ENCODE measurements at regions not wholly inside any gene's neighbourhood (a gene's known extent, or its start where the extent isn't known, plus 50 kb on each side); places are given as distances from the start of the nearest gene placed in this dataset.
"Not testable (repeated sequence)": the region's sequence is repeated elsewhere in the genome, so short reads cannot be mapped to it uniquely, and the experiment has no call there.

DNA sequence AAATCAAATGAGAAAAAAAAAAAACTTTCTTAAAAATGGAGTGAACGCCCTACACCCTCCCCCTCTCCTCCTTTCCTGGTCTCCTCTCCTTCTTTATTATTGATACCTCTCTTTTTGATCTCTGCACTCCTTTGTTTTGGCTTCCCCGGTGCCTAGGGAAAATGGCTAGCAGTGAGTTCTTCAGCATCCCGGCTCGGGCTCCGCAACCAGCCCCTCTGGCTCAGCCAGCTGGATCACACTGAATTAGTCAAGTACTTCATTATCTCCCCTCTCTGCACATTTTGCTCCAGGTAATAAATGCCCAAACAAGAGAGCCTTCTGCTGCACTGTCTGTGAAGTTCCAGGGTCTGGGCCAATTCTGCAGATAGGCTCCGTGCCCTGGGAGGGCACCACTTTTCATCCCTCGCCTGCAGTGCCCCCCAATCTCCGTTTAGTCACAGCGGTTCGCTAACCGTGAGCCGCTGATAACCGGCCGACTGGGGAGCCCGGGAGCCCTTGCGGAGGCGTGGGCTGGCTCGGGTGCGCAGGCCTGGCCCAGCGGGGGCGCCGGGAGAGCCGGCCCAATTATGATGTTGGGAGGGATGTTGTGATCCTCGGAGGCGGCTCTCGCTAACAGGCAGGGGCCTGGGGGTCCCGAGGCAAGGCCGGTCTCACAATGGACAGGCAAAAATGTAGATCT lies 301.9 kb downstream of the TFAP2A start:
- peak; percentile 25 for DNase-seq (ENCODE audit: low spot score)

DNA sequence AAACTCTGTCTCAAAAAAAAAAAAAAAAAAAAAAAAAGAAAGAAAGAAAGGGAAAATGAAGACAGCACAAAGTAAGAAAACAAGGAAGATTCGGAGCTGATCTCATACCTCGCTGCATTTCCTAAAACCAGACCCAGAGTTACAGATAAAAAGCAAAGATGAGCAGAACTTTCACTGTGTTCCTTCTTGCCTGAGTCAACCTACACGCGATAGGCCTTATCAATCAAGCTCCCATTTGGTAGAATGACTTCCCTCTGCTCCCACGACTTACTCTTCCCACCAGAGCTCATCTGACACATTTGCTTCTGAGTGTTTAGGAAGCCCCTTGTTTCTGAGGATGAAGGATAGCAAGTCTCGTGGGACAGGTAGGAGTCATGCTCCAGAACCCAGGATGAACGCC lies 302.9 kb downstream of the TFAP2A start:
- DNase-seq (ENCODE audit: low spot score), result no peak

DNA sequence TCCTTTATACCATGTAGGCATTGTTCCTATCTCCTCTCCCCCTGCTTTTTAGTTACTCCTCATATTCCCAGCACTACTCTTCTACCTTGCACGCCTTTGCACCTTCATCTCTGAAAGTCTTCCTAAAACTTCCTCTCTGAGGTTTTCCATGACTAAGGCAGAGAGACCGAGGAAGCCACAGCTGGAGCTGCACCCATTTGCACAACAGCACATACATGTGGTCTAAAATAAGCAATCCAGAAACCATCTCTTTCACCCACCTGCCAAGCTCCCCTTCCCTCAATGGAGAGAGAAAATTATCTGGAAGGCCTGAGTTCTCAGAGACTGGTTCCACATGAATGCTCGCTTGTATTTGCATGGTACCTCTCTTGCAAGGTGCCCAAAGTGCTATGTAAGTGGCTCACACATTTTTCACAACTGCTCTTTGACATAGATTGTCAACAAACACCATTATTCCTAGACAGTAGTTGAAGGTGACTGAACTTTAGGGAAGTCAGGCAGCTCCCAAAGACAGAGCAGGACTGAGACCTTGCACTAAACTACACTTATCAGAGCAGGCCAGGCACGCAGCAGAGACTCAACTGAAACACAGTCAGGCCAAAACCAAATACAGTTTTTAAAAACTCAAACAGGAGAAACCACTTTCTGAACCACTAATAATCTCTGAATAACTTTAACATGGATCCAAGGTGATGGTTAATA lies 313.2 kb downstream of the TFAP2A start:
- DNase-seq (ENCODE audit: low spot score), result no peak

DNA sequence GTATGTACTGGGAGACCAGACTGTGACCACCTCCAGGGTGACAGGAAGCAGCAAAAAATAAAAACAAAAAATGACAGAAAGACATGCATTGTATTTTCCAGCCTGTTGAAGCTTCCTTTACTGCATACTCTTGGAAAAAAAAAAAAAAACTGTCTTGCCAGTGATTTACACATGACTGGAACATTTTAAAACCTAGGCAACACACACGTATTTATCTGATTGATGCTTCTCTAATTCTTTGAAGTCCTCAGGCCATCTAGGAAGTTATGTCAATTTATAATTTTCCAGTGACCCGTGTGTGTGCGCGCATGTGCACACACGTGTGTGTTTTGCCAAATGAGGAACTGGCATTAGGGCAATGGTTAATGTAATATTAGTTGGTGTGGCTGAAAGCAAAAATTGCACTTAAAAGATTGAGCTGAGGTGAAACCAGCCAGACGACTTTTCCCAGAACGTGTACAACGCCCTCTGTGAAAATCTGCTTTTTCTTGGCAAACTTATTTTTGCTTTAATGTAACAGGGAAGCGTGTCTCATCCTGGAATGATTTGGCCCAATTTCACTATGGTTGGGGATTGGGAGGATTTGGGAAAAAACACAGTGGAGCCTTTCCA lies 315.2 kb downstream of the TFAP2A start:
- no peak for DNase-seq (ENCODE audit: low spot score)

DNA sequence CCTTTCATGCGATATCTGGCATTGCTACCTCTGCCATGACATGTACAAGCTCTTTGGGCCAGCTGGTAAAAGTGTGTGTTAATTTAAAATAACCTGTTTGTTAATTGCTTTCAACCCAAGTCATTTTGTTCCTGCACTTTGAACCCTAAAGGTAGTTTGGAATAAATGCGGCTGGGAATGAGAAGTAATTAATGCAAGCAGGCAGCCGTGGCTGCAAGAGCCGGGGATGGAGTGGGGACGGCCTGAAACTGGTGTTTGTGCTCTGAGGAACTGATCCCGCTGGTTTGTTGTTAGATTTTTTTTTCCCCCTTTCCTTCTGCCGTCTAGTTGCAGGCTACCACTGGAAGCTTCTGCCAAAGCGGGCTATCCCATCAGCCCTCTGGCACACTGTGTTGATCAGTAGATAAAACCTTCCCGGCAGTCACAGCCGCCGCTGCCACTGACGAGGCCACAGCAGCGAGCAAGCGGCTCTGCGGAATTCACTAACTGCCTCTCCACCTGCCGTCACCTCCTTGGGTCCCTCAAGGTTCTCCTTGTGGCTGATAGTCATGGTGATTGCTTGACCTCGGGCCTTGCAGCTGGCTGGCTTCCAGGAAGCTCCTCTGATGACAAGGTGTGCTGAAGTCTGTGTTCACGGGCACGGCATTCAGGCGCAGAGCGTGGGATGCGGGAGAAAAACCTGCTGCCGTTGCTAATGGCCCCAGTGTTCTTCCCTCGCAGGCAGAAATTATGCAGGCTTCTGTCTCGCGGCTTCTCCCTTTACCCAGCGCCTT lies 315.9 kb downstream of the TFAP2A start:
- DNase-seq (ENCODE audit: low spot score), result no peak

- no peak for DNase-seq (ENCODE audit: low spot score)
Observed at GRCh38 chr6:10093282-10093681, 321.6 kb downstream of the TFAP2A start.

DNA sequence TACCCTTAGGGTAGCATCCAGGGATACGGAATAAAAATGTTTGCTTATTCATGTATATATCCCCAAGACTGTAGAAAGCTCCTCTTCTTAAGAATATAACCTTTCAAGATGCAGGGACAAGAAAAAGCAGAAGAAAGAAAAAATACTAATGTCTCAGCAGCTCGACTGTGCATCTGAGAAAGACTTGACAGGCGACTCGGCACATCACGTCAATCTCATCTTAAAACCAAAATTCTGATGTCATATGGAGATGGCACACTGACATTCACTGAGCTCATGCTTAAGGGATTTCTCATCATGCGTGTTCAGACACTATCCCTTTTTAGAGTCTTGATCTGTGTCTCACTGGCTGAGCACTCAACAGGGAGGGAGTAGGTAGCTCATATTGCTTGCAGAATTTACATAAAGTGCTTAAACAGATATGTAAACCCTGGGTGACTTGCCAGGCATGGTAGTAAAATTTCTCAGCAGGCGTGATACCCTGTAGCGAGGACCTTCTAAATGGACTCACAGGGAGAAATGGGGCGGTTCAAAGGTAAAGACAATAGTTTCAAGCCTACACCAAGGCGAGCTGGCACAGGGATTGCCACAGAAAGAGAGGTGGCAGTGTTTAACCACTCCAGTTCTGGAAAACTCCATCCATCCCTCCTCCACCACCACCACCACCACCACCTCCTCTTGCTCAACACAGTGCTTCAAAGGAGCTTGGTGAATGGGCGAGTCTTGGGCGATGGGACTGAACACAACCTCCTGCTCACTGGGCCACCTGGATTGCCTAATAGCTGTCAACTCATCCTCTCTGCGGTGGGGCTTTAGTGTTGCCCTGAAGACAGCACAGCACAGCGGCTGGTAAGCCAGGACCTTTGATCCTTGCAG lies 330.5 kb downstream of the TFAP2A start:
- no peak for DNase-seq (ENCODE audit: low spot score)

DNA sequence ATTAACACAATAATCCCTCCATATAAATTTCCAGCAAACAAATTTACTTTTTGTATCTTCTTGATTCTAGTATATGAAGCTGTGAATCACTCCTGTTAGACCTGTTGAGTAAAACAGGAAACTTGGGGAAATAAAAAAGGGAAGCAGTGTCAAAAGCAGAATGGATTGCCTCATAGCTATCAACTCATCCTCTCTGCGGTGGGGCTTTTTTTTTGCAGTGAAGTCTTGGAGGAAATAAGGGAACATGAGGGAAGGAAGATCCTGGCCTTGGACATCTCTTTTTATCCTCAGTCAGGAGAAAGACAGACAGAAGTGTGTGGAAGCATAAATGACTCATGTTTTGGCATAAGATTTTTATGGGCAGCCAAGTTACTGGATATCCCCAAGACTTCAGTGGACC lies 332.5 kb downstream of the TFAP2A start:
- DNase-seq (ENCODE audit: low spot score), result no peak

DNA sequence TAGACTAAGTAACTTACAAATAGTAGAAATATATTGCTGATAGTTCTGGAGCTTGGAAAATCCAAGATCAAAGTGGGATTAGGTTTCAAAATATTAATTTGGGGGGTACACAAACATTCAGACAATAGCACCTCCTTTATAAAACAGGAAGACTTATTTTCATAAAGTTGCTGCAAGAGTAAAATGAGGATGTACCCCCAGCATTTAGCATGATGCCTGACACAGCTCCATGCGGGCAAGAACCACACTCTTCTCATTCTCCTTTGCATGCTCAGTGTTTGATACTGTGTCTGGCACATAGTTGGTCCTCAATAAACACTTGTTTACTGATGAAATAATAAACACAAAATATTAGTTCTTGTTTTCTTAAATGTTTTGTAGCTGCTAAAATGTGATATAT lies 332.9 kb downstream of the TFAP2A start:
- DNase-seq (ENCODE audit: low spot score), result no peak

- no peak for DNase-seq (ENCODE audit: low spot score)
Observed at GRCh38 chr6:10081075-10081474, 333.8 kb downstream of the TFAP2A start.

DNA sequence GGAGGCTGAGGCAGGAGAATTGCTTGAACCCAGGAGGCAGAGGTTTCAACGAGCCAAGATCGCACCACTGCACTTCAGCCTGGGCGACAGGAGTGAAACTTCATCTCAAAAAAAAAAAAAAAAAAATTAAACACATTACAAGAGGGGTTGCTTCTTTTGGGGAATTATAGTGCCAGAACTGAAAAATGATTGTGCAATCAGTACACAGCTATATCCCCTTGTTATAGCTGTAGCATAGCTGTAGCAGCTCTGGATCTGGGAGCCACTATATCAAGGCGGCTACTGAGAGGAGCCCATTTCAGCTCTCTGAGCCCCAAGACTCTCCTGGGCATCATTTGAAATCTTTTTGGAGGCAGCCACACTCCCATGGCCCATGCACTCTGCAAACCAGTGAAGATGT lies 334.3 kb downstream of the TFAP2A start:
- DNase-seq (ENCODE audit: low spot score), result no peak

DNA sequence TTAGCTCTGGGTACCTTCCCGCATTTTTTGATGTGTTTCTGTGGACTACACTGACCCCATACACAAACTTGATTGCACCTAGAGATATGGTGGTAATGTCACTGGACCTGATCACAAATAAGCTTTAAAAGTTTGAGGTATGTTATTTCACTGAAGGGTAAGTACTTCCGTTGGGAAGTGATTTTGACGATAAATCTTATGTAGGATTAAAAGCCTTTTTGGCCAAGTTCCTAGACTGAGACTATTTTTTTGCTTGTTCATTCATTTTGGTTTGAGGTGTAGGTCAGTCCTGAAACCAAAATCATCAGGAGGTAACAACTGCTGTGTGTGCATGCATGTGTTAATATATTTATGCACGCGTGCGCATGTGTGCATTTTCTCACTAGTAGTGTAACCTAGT lies 336.3 kb downstream of the TFAP2A start:
- no peak for DNase-seq (ENCODE audit: low spot score)

DNA sequence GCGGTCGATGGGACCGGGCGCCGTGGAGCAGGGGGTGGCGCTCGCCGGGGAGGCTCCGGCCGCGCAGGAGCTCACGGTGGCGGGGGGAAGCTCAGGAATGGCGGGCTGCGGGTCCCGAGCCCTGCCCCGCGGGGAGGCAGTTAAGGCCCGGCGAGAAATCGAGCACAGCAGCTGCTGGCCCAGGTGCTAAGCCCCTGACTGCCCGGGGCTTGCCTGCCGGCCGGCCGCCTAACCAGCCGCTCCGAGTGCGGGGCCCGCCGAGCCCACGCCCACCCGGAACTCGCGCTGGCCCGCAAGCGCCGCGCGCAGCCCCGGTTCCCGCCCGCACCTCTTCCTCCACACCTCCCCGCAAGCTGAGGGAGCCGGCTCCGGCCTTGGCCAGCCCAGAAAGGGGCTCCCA lies 340.1 kb downstream of the TFAP2A start:
- not testable (repeated sequence) for DNase-seq (ENCODE audit: low spot score)

DNA sequence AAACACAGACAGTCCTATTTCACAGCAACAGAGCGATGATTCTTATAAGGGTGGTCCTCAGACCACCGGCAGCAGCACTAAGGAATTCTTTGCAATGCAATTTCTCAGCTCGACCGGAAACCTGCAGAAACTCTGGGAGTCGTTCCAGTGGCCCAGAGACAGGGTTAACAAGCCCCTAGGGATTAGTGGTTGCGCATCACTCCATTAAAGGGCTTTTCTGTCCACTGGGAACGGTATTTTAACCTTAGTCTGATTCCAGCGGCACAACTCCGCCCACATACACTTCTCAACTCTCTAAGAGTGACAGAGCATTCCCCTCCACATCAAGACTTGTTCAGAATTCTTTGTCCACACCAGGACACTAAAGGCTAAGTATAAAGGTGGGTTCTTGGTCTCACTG lies 341.5 kb downstream of the TFAP2A start:
- no peak for DNase-seq (ENCODE audit: low spot score)

DNA sequence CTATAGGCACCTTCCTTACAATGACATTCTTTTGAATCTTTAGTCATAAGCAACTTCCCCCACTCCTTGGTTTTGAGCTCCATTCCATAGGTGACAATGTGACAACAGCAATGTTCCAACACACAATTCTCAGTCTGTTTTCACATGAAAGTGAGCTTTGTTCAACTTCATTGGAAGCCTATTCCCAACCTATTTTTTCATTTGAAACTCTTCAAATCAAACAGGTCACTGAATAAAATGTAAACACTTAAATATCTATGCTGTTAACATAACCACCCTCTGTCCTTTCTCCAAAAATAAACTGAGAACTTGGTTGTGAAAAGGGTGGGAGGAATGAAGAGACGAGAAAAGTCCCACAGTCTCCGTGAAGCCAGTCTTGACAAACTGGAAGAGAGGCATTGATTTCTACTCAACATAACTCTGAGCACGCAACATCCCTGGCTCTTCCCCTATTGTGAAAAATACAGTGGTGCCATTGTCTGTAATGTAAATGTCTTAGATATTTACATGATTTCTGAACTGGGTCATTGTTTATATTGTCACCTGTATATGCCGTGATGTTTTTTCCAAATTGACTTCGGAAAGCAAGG lies 343.1 kb downstream of the TFAP2A start:
- no peak for DNase-seq (ENCODE audit: low spot score)

DNA sequence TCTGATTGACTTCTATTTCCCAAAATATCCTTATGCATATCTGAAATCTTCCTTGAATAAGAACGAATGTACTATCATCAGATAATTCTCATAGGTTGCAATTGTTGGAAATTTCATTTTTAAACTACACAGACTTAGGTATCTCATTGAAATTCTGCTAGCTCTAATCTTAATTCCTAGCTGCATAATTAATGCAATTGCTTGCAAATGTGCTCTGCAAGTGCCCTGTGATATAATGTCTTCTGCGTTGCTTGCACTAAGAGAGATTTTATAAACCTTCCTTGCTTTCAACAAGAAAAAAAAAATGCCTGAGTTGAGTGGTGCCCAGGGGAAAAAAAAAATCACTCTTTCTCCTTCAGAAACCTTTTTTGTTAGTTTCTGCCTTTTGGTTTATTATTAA lies 354.9 kb downstream of the TFAP2A start:
- no peak for DNase-seq (ENCODE audit: low spot score)

DNA sequence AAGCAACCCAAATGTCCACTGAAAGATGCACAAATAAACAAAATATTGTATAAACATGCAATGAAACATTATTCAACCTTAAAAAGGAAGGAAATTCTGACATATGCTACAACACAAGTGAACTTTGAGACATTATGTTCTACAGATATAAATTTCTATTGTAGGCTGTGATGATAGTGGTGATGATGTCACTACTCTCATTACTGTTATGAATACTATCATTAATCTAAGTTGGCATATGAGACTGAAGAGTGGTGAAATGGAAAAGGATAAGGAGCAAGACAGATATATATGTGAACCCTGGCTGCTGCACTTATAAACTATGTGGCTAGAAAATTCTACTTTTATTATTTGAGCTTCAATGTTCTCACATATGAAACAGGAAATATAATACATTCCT lies 360.2 kb downstream of the TFAP2A start:
- DNase-seq (ENCODE audit: low spot score), result no peak

DNA sequence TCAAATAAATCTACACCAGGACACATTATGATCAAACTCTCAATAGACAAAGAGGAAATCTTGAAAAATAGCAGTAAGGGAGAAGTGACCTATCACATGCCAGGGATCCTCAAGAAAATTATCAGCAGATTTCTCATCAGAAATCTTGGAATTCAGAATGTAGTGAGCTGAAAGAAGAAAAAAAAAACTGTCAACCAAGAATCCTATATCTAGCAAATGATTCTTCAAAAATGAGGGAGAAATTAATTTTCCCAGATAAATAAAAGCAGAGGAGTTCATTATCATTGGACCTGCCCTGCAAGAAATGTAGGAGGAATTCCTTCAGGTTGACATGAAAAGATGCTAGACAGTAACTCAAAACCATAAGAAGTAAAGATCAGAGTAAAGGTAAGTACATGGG lies 363.6 kb downstream of the TFAP2A start:
- no peak for DNase-seq (ENCODE audit: low spot score)

GRCh38 chr6:10048370-10049297 lies 366.2 kb downstream of the TFAP2A start:
- no peak for DNase-seq (ENCODE audit: low spot score)

DNA sequence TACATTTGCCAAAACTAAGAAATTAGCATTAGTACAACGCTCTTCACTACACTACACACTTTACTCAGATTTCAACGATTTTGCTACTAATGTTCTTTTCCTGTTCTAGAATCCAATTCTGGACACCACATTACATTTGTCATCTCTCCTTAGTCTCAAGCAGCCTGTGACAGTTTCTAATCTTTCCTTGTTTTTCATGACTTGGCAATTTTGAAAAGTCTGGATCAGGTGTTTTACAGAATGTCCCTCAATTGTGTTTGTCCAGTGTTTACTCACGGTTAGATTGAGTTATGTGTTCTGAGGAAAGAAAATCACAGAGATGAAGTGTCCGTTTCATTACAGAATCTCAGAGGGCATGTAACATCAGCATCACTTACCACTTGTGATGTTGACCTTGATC lies 372.6 kb downstream of the TFAP2A start:
- no peak for DNase-seq (ENCODE audit: low spot score)

All from D341Med (cell line).